ENCODE measurements at regions not wholly inside any gene's neighbourhood (a gene's known extent, or its start where the extent isn't known, plus 50 kb on each side); places are given as distances from the start of the nearest gene placed in this dataset.

DNA sequence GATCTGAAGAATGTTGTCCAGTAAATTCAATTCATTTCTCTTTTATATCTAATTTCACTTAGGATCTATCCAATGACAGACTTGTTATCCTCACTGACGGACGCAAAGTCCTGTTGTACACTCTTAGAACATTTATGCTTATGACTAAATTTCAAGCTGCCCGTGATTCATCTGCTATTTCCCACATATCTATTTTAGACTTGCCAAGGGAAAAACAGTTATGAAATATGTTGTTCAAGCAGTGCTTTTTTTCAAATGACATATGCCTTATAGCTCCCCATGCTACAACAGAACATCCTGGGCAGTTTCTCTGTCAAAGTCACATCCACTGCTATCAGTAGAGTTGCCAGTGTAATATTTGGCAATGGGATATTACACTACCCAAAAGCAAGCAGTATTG, 94.2 kb upstream of the CBLN2 start:
- intact Hi-C loops (cut with micrococcal nuclease; ENCODE audit: unreplicated experiment), result no loop called here
- Histone ChIP-seq H3K4me1 (ENCODE audit: insufficient read depth, low read length, poor library complexity, severe bottlenecking) (no peaks in the 10 kb centered on the region), H3K36me3 (ENCODE audit: insufficient read depth, low read length, poor library complexity, severe bottlenecking) (no peaks in the 10 kb centered on the region), H3K9me3 (ENCODE audit: low read depth, low read length, poor library complexity, severe bottlenecking) (no peaks in the 10 kb centered on the region), H3K27ac (ENCODE audit: low read depth, low read length, poor library complexity, severe bottlenecking) (no peak overlapping the region), H3K27me3 (replicated peaks; ENCODE audit: insufficient read depth, low read depth, low read length, poor library complexity) (no peaks in the 10 kb centered on the region), H3K4me3 (ENCODE audit: low read depth, low read length, poor library complexity, severe bottlenecking) (no peak overlapping the region)
- BruUV-seq (replicated peaks), result no TSS peak
- DNase-seq (ENCODE audit: low spot score), result no peak
- ChIA-PET POLR2A (ENCODE audit: low non-redundant PET) (no interaction called here), CTCF (no interaction called here)
- TF ChIP-seq, protein P1, sequence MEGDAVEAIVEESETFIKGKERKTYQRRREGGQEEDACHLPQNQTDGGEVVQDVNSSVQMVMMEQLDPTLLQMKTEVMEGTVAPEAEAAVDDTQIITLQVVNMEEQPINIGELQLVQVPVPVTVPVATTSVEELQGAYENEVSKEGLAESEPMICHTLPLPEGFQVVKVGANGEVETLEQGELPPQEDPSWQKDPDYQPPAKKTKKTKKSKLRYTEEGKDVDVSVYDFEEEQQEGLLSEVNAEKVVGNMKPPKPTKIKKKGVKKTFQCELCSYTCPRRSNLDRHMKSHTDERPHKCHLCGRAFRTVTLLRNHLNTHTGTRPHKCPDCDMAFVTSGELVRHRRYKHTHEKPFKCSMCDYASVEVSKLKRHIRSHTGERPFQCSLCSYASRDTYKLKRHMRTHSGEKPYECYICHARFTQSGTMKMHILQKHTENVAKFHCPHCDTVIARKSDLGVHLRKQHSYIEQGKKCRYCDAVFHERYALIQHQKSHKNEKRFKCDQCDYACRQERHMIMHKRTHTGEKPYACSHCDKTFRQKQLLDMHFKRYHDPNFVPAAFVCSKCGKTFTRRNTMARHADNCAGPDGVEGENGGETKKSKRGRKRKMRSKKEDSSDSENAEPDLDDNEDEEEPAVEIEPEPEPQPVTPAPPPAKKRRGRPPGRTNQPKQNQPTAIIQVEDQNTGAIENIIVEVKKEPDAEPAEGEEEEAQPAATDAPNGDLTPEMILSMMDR (conservative IDR thresholded peaks at IDR 0.05; ENCODE audit: low read depth, low read length), result no peak
- no peak for TF ChIP-seq EZH2 (IDR thresholded peaks at IDR 0.05; ENCODE audit: borderline replicate concordance, low read depth, low read length, poor library complexity, severe bottlenecking)

DNA sequence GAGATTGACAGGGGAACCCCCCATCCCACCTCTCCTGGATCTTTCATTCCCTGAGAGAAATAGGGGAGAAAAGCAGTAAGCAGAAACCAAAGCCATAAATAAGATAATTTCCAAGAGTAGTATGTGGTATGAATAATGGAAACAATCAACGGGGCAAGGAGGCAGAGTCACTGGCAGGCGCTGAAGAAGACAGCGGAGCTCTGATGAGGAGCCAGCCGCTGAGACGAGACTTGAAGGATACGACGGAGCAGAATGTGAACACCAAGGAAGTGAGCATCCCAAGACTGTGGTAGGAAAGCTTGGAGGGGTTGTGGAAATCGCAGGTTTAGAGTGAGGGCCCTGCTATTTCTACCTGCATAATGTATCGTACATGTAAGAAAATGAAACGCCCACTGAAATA, 93.6 kb upstream of the CBLN2 start:
- intact Hi-C loops (cut with micrococcal nuclease; ENCODE audit: unreplicated experiment), result no loop called here
- Histone ChIP-seq H3K4me1 (ENCODE audit: insufficient read depth, low read length, poor library complexity, severe bottlenecking) (no peaks in the 10 kb centered on the region), H3K27ac (ENCODE audit: low read depth, low read length, poor library complexity, severe bottlenecking) (no peak overlapping the region), H3K9me3 (ENCODE audit: low read depth, low read length, poor library complexity, severe bottlenecking) (no peaks in the 10 kb centered on the region), H3K27me3 (replicated peaks; ENCODE audit: insufficient read depth, low read depth, low read length, poor library complexity) (no peaks in the 10 kb centered on the region), H3K4me3 (ENCODE audit: low read depth, low read length, poor library complexity, severe bottlenecking) (no peak overlapping the region), H3K36me3 (ENCODE audit: insufficient read depth, low read length, poor library complexity, severe bottlenecking) (no peaks in the 10 kb centered on the region)
- ChIA-PET POLR2A (ENCODE audit: low non-redundant PET) (no interaction called here), CTCF (no interaction called here)
- no peak for DNase-seq (ENCODE audit: low spot score)
- TF ChIP-seq EZH2 (IDR thresholded peaks at IDR 0.05; ENCODE audit: borderline replicate concordance, low read depth, low read length, poor library complexity, severe bottlenecking), result no peak
- TF ChIP-seq, protein P1 (conservative IDR thresholded peaks at IDR 0.05; ENCODE audit: low read depth, low read length), result no peak
- BruUV-seq (replicated peaks), result no TSS peak

DNA sequence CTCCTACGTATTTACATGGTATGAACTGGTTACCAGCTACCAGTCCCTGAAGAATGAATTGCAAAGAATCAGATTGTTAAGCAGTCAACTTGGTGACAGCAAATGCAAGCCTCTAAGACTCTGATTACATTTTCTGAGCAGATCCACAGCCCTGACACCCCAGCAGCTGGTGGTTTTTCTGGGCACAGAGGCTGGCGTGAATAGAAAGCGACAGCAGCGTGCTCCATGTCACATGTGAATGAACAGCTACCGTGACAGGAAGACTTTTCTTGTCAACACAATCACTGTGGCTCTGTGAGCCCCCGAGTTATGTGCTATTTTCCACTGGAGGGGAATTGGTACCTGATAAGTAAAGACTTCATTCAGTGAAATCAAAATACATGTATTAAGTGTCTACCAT, 93.2 kb upstream of the CBLN2 start:
- Histone ChIP-seq H3K27me3 (replicated peaks; ENCODE audit: insufficient read depth, low read depth, low read length, poor library complexity) (no peaks in the 10 kb centered on the region), H3K27ac (ENCODE audit: low read depth, low read length, poor library complexity, severe bottlenecking) (no peak overlapping the region), H3K36me3 (ENCODE audit: insufficient read depth, low read length, poor library complexity, severe bottlenecking) (no peaks in the 10 kb centered on the region), H3K4me1 (ENCODE audit: insufficient read depth, low read length, poor library complexity, severe bottlenecking) (no peaks in the 10 kb centered on the region), H3K9me3 (ENCODE audit: low read depth, low read length, poor library complexity, severe bottlenecking) (no peaks in the 10 kb centered on the region), H3K4me3 (ENCODE audit: low read depth, low read length, poor library complexity, severe bottlenecking) (no peak overlapping the region)
- DNase-seq (ENCODE audit: low spot score), result no peak
- CTCF ChIA-PET, result no interaction called here
- POLR2A ChIA-PET (ENCODE audit: low non-redundant PET), result no interaction called here
- intact Hi-C loops (cut with micrococcal nuclease; ENCODE audit: unreplicated experiment), result no loop called here
- TF ChIP-seq, protein P1 (conservative IDR thresholded peaks at IDR 0.05; ENCODE audit: low read depth, low read length), result no peak
- no peak for TF ChIP-seq EZH2 (IDR thresholded peaks at IDR 0.05; ENCODE audit: borderline replicate concordance, low read depth, low read length, poor library complexity, severe bottlenecking)
- BruUV-seq (replicated peaks), result no TSS peak
